Activated naive CD4-positive, alpha-beta T cell treated with anti-CD3 and anti-CD28 coated beads, Interleukin-2, amount 10 ng/mL, durations not matched to agents 7 days and 5 days (primary cell): ENCODE measurements at regions not wholly inside any gene's neighbourhood (a gene's known extent, or its start where the extent isn't known, plus 50 kb on each side); places are given as distances from the start of the nearest gene placed in this dataset.
A peak's percentile ranks its signal among the peaks of the same experiment; 100 is the strongest.

Experiments used
- CTCF ChIA-PET: fragments of 350-600 bp; sonication (Branson Sonifier 250); formaldehyde crosslinking; loops from one replicate; lab custom pipeline; 2021; ENCODE audit warnings: antibody characterized with exemption; lab: Charles Lee
- DNase-seq: peaks from one replicate; pipeline ENCODE4 v3.0.0-alpha.2; 2020
- H3K27ac Mint-ChIP-seq: one replicate; pipeline ENCODE4 v1.8.0; 2021; ENCODE audit warnings: mild to moderate bottlenecking, moderate library complexity, mixed read lengths
- H3K27me3 Mint-ChIP-seq: one replicate; pipeline ENCODE4 v1.8.0; 2021; ENCODE audit warnings: mild to moderate bottlenecking, mixed read lengths
- H3K36me3 Mint-ChIP-seq: one replicate; pipeline ENCODE4 v1.8.0; 2021; ENCODE audit warnings: mixed read lengths
- H3K4me1 Mint-ChIP-seq: one replicate; pipeline ENCODE4 v1.8.0; 2021; ENCODE audit warnings: mixed read lengths
- H3K4me3 Mint-ChIP-seq: one replicate; pipeline ENCODE4 v1.8.0; 2021; ENCODE audit warnings: mild to moderate bottlenecking, moderate library complexity, mixed read lengths
- H3K9me3 Mint-ChIP-seq: one replicate; pipeline ENCODE4 v1.8.0; 2021; ENCODE audit warnings: mixed read lengths

DNA sequence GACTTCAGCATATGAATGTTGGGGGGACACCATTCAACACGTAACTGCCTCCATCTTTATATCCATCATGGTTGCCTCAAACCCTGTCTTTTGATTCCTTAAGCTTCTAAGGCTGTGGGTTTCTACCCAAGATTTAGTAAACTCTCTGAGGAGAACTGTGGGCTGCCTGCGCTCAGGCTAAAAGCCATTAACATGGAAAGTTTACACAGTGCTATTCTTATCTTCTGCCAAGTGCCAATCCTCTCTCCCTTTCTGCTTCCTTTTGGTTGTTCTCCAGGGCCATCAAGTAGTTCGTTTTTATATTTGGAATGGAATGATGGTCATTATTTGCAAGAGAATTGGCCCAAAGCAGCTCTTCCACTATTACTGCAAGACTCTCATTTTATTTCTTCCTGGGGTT is 97.3 kb upstream of the KLF14 start:
- CTCF ChIA-PET = interaction anchor here (0.8 to 2.1 kb wide), 2 partner anchors 72 to 761 kb away, joined by 3 to 5 read pairs; partner anchors contain the start of gene KLHDC10
- H3K27ac Mint-ChIP-seq = no peak overlapping the region
- H3K27me3 Mint-ChIP-seq = peaks cover 19% of the 10 kb centered on the region
- peaks cover 1% of the 10 kb centered on the region for H3K36me3 Mint-ChIP-seq
- peaks cover 16% of the 10 kb centered on the region for H3K9me3 Mint-ChIP-seq
- no peaks in the 10 kb centered on the region for H3K4me1 Mint-ChIP-seq
- H3K4me3 Mint-ChIP-seq = no peak overlapping the region
- no peak for DNase-seq

DNA sequence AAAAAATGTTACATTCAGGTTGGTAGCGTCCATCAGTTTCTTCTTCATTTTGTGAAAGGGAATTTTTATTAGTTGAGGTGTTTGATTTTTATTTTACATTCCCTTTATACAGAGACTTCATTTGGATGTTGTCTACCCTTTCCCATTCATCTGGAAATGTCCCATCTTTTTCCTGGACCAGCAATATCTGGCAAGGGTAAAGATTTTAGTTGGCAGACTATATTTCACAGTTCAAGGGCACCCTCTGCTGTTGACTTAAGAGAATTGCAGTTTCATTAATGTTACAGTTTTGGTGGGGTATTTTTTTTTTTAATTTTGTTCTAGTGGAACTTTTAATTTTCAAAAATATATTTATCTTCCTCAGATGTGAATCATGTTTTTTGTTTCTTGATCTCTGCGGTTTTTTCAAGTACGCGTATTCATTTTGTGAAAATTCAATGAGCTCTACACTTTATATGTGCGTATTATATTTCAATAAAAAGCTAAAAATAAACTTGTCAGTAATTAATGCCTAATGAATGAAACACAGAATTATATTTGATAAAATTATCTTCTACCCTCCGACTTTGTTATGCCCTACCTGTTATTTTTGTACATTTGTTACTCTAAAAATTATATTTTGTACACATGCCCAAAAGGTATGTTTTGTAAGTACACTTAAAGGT is 97.9 kb upstream of the KLF14 start:
- DNase-seq = no peak
- peaks cover 26% of the 10 kb centered on the region for H3K27me3 Mint-ChIP-seq
- no peak overlapping the region for H3K27ac Mint-ChIP-seq
- no peaks in the 10 kb centered on the region for H3K36me3 Mint-ChIP-seq
- H3K4me1 Mint-ChIP-seq = no peaks in the 10 kb centered on the region
- peaks cover 11% of the 10 kb centered on the region for H3K9me3 Mint-ChIP-seq
- CTCF ChIA-PET = interaction anchor here (0.5 to 2.1 kb wide), 10 partner anchors 9 to 772 kb away, joined by 3 to 6 read pairs (median 4); partner anchors contain the start of gene KLHDC10
- no peak overlapping the region for H3K4me3 Mint-ChIP-seq

DNA sequence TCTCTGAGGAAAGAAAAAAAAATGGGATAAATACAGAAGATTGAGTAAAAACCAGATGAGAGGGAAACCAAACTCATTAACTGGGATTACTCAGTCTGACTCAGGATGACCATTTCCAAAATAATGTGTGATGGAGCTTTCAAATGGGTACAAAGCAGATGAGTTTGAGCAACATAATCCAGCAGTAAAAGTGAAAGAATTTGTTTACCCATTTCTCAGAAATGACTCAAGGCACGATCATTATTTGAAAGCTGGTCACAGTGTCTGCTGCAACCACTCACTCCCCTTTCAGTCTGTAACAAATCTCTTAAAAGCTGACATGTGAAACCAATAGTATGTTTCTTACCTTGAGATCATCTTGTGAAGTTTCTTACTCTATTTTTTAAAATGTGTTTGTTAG is 104.7 kb upstream of the KLF14 start:
- H3K4me1 Mint-ChIP-seq = peaks cover 21% of the 10 kb centered on the region
- no peaks in the 10 kb centered on the region for H3K36me3 Mint-ChIP-seq
- peaks cover 30% of the 10 kb centered on the region for H3K27me3 Mint-ChIP-seq
- no peaks in the 10 kb centered on the region for H3K9me3 Mint-ChIP-seq
- no peak overlapping the region for H3K27ac Mint-ChIP-seq
- no peak for DNase-seq
- no peak overlapping the region for H3K4me3 Mint-ChIP-seq
- CTCF ChIA-PET = interaction anchor here (0.6 kb wide), 1 partner anchor 93 kb away, joined by 3 read pairs; no protein-coding TSS in a partner anchor

DNA sequence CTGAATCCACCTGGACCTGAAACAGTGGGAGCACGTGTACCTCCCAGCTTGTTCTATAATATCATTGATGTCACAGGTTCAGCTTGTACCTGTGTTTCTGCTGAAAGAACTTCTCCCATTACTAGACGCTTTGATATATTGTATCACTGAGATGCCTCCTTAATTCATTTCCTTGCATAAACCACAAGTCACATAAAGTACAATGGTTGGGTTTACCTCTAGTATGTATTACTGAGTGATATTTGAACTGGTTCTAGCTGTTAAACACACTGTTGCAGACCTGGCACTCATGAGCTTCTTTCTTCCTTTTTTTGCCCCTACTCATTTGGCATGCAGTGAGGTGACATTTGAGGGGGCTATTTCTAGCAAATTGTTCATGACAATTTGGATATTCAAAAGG is 106.6 kb upstream of the KLF14 start:
- Mint-ChIP-seq H3K9me3 (no peaks in the 10 kb centered on the region), H3K4me1 (peaks cover 21% of the 10 kb centered on the region), H3K36me3 (no peaks in the 10 kb centered on the region), H3K27me3 (peaks cover 30% of the 10 kb centered on the region), H3K4me3 (no peak overlapping the region), H3K27ac (no peak overlapping the region)
- DNase-seq = no peak
- CTCF ChIA-PET = interaction anchor here (1.0 to 1.4 kb wide), 2 partner anchors 8 to 19 kb away, joined by 3 read pairs; no protein-coding TSS in a partner anchor

DNA sequence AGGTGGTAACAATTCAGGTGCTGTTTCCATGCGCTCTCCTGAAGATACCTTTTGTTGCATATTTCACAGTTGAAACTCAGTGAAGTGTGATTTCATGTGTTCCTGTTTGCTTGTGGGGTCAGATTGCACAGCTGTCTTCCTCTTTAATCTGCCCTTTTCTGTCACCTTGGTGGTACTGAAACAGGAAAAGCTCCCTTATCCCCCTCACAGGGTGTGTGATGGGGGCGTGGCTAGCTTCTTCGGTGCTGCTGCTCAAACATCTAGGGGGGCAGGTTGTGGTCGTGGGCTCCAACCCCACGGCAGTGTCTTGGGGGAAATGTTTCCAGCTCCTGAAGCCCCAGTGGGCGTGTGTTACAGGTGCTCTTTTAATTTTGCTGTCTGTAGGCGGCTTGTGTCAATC is 107.4 kb upstream of the KLF14 start:
- Mint-ChIP-seq H3K4me3 (no peak overlapping the region), H3K4me1 (peaks cover 21% of the 10 kb centered on the region), H3K9me3 (no peaks in the 10 kb centered on the region), H3K27ac (no peak overlapping the region), H3K27me3 (peaks cover 24% of the 10 kb centered on the region), H3K36me3 (no peaks in the 10 kb centered on the region)
- DNase-seq = no peak
- CTCF ChIA-PET = interaction anchor here (1.4 kb wide), 1 partner anchor 9 kb away, joined by 3 read pairs; no protein-coding TSS in a partner anchor

DNA sequence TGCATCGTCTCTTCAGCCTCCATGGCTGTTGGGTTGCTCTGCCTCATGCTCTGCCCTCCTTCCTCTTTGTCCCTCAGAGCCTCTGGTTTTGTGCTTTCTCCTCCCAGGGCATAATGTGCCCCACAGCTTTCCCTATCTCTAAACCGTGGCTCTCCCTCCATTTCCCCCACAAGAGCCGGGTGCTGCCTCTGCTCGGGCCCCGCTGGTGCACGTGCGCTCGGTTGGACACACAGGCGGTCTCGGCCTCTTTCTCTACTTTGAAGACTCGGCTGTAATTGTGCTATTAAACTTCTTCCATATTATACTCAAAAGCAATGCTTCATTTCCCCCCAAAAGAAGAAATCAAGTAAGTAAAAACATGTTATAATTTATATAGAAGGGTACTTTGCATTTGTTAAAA is 109.7 kb upstream of the KLF14 start:
- DNase-seq = no peak
- no peaks in the 10 kb centered on the region for H3K36me3 Mint-ChIP-seq
- H3K9me3 Mint-ChIP-seq = no peaks in the 10 kb centered on the region
- peak overlapping the region; percentile 71 for H3K27ac Mint-ChIP-seq
- H3K4me1 Mint-ChIP-seq = peaks cover 18% of the 10 kb centered on the region
- H3K4me3 Mint-ChIP-seq = no peak overlapping the region
- H3K27me3 Mint-ChIP-seq = peaks cover 17% of the 10 kb centered on the region
- CTCF ChIA-PET = no interaction called here

DNA sequence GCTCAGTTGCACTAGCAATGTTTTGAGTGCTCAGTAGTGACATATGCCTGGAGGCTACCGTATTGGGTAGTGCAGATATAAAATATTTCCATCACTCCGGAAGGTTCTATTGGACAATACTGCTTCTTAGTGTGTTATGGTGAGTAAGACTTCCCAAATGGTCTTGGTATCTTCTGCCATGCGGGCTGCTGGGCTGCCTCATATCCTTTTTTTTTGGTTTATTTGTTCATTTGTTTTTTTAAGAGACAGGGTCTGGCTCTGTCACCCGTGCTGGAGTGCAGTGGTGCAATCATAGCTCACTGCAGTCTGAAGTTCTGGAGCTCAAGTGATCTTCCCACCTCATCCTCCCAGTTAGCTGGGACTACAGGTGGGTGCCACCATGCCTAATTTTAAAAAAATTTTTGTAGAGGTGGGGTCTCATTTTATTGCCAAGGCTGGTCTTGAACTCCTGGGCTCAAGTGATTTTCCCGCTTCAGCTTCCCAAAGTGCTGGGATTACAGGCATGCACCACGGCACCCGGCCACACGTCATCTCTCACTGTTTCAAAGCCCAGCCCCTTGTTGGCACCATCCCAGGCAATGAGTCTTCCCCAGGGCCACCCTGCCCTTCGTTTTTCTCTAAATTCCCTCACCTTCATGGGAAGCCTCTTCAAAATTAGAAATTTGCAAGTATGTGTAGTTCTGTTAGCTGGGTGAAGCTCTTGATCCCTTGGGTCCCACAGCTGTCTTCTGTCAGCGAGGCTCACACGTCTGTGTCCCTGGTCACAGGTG is 111.0 kb upstream of the KLF14 start:
- Mint-ChIP-seq H3K36me3 (no peaks in the 10 kb centered on the region), H3K27ac (no peak overlapping the region), H3K27me3 (peaks cover 17% of the 10 kb centered on the region), H3K4me1 (peaks cover 14% of the 10 kb centered on the region), H3K9me3 (no peaks in the 10 kb centered on the region), H3K4me3 (no peak overlapping the region)
- DNase-seq = no peak
- CTCF ChIA-PET = no interaction called here

DNA sequence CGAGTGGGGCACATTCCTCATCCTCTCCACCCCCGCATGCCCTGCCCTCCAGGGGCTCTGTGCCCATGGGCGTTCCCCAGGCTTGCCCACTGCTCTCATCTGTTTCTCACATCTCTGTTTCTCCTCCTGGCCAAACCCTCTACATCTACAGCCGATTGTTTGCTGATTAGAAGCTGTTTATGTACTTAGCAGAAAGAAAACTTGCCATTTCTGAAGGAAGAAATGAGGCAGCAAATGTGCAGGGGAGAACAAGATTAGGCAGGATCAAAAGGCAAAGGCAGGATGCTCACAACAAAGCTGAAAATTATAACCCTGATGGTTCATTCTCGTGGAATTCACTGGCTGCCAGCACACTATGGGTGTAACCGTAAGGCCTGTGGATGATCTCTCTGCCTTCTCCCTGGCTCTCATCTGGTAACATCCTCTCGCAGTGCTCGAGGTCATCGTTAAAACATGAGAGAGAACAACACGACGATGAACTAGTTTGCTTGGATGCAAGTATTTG is 111.6 kb upstream of the KLF14 start:
- CTCF ChIA-PET = no interaction called here
- peaks cover 17% of the 10 kb centered on the region for H3K27me3 Mint-ChIP-seq
- H3K4me1 Mint-ChIP-seq = peaks cover 9% of the 10 kb centered on the region
- no peak for DNase-seq
- H3K9me3 Mint-ChIP-seq = no peaks in the 10 kb centered on the region
- no peak overlapping the region for H3K27ac Mint-ChIP-seq
- H3K4me3 Mint-ChIP-seq = no peak overlapping the region
- no peaks in the 10 kb centered on the region for H3K36me3 Mint-ChIP-seq

DNA sequence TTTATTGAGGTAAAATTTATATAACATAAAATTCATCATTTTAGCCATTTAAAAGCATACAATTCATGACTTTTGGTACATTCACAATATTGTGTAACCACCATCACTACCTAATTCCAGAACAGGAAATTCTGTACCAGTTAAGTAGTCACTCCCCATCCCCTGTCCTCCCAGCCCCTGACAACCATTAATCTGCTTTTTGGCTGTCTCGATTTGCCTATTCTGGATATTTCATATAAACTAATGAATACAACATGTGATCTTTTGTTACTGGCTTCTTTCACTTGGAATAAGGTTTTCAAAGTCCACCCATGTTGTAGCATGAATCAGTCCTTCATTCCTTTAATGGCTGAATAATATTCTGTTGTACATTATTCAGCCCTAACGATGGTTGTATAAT is 115.6 kb upstream of the KLF14 start:
- Mint-ChIP-seq H3K4me3 (no peak overlapping the region), H3K27ac (no peak overlapping the region), H3K4me1 (no peaks in the 10 kb centered on the region), H3K36me3 (peaks cover 6% of the 10 kb centered on the region), H3K27me3 (peaks cover 9% of the 10 kb centered on the region), H3K9me3 (no peaks in the 10 kb centered on the region)
- CTCF ChIA-PET = no interaction called here
- DNase-seq = no peak

DNA sequence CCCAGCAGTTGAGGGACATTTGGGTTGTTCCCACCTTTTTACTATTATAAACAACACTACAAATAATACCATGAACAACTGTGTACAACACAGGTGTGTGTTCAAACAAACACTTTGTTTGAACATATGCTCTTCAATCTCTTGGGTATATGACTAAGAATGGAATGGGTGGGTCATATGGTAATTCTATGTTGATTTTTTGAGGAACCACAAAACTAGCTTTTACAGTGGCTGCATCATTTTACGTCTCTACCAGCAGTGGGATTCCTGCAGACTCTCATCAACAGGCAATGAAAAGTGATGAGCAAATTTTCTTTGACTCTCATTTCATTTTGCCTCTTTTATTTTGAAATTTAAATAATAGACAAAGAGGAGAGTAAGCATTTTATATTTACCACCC is 116.9 kb upstream of the KLF14 start:
- CTCF ChIA-PET = no interaction called here
- H3K9me3 Mint-ChIP-seq = no peaks in the 10 kb centered on the region
- H3K36me3 Mint-ChIP-seq = peaks cover 16% of the 10 kb centered on the region
- H3K4me1 Mint-ChIP-seq = no peaks in the 10 kb centered on the region
- no peak overlapping the region for H3K27ac Mint-ChIP-seq
- DNase-seq = no peak
- H3K27me3 Mint-ChIP-seq = no peaks in the 10 kb centered on the region
- H3K4me3 Mint-ChIP-seq = no peak overlapping the region

DNA sequence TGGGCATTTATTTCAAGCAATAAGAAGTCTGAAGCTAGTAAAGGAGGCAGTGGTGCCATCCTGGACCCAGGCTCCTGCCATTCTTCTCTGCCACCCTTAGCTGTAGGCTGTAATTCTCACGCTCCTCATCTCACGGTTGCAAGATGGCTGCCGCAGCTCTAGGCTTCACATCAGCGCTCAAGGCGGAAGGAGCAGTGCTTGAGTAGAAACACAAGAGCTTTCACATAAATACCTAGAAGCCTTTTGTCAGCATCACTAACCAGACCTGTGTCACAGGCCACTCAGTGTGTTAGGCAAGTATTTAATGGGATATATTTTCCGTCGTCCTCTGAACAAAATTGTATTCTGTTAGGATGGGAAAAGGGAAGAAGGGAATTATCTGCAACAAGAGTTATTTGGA is 118.9 kb upstream of the KLF14 start:
- H3K27ac Mint-ChIP-seq = no peak overlapping the region
- no peaks in the 10 kb centered on the region for H3K27me3 Mint-ChIP-seq
- H3K4me3 Mint-ChIP-seq = no peak overlapping the region
- peaks cover 33% of the 10 kb centered on the region for H3K36me3 Mint-ChIP-seq
- H3K9me3 Mint-ChIP-seq = peaks cover 16% of the 10 kb centered on the region
- no peak for DNase-seq
- H3K4me1 Mint-ChIP-seq = no peaks in the 10 kb centered on the region
- CTCF ChIA-PET = no interaction called here

DNA sequence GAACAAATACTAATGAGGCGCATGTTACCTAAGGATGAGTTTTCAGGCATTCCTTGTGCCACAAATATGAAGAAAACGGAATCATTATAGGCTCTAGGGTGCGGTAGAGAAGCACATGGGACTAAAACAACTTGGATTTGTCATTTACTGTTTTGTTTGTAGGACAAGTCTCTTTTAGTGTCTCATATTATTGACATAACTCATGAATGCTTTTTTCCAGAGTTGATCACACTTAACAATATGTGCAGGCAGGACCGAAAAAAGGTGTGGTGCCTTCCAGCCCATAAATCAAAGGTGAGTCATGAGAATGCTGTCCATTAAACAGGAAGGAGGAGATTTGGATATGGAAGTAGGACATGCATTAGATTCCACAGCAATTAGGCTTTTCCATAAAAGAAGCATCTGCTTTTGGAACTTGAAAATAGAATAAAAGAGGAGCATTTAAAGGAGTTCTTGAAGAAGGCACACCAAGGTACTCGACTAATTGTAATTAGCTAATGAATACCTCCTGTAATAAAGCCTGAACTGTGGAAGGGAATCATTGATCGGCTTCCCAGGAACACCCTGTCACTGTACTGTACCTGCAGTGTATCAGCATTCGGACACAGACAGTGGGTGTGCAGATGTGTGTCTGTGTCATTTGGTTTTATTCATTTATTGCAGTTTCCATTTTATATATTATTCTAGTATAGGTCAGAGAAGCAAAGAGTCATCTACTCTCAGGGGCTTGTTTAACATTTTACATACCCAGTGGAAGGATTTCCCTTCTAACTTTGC is 119.7 kb upstream of the KLF14 start:
- Mint-ChIP-seq H3K9me3 (peaks cover 23% of the 10 kb centered on the region), H3K4me3 (no peak overlapping the region), H3K36me3 (peaks cover 42% of the 10 kb centered on the region), H3K27ac (no peak overlapping the region), H3K4me1 (no peaks in the 10 kb centered on the region), H3K27me3 (no peaks in the 10 kb centered on the region)
- CTCF ChIA-PET = no interaction called here
- no peak for DNase-seq

DNA sequence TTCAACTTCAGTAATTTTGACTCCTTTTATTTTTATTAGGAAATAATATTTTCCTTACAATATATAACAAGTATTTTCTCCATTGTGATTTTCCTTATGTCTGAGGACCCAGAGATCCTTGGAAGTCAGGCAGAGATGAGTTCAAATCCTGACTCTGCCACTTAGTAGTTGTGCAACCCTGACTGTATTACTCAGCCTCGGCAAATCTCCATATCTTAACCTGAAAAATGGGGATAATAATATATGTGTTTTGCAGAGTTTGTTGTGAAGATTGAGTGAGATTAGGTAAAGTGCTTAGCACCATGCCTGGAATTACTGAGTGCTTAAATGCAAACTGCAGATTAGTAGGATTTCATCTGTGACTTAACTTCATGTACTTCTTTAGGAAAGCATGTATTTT is 120.5 kb upstream of the KLF14 start:
- no peak for DNase-seq

DNA sequence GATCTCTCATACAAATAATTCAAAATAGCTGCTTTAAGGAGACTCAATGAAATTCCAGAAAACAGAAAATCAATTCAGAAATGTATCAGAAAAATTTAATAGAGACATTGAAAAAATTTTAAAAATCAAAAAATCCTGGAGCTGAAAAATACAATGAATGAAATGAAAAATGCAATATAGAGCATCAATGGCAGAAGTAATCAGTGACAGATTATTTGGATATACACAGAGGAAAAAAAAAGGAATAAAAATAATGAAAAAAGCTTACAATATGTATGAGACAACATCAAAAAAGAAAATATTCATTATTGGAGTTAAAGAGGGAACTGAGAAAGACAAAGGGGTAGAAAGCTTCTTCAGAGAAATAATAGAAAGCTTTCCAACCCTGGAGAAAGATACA is 122.9 kb upstream of the KLF14 start:
- peaks cover 71% of the 10 kb centered on the region for H3K36me3 Mint-ChIP-seq
- no peak for DNase-seq
- no peaks in the 10 kb centered on the region for H3K27me3 Mint-ChIP-seq
- CTCF ChIA-PET = interaction anchor here (1.0 kb wide), 1 partner anchor 20 kb away, joined by 4 read pairs; no protein-coding TSS in a partner anchor
- peaks cover 44% of the 10 kb centered on the region for H3K9me3 Mint-ChIP-seq
- no peak overlapping the region for H3K27ac Mint-ChIP-seq
- no peak overlapping the region for H3K4me3 Mint-ChIP-seq
- no peaks in the 10 kb centered on the region for H3K4me1 Mint-ChIP-seq

More for the DNA sequence above, 120.5 kb upstream of the KLF14 start:
- H3K27me3 Mint-ChIP-seq = no peaks in the 10 kb centered on the region
- H3K4me3 Mint-ChIP-seq = no peak overlapping the region
- H3K36me3 Mint-ChIP-seq = peaks cover 49% of the 10 kb centered on the region
- H3K9me3 Mint-ChIP-seq = peaks cover 29% of the 10 kb centered on the region
- no peak overlapping the region for H3K27ac Mint-ChIP-seq
- no peaks in the 10 kb centered on the region for H3K4me1 Mint-ChIP-seq
- CTCF ChIA-PET = no interaction called here
